Choroid plexus epithelial cell (primary cell): ENCODE measurements at regions not wholly inside any gene's neighbourhood (a gene's known extent, or its start where the extent isn't known, plus 50 kb on each side); places are given as distances from the start of the nearest gene placed in this dataset.

Experiments
- DNase-seq: peaks from one replicate; pipeline ENCODE4 v3.0.0-alpha.2; 2010; ENCODE audit warnings: low read depth
- H3K4me3 ChIP-seq: 2 replicates; pipeline ENCODE4 v1.5.1; 2011; ENCODE audit warnings: low read depth, mild to moderate bottlenecking, control low read depth, low read length, moderate library complexity
- TF ChIP-seq, protein P1 (sequence below): conservative IDR thresholded peaks from 2 replicates; pipeline ENCODE4 v1.5.1; 2011; ENCODE audit warnings: low read depth, mild to moderate bottlenecking, control low read depth, inconsistent platforms, low read length, moderate library complexity

- no peak for DNase-seq
- TF ChIP-seq, protein P1, sequence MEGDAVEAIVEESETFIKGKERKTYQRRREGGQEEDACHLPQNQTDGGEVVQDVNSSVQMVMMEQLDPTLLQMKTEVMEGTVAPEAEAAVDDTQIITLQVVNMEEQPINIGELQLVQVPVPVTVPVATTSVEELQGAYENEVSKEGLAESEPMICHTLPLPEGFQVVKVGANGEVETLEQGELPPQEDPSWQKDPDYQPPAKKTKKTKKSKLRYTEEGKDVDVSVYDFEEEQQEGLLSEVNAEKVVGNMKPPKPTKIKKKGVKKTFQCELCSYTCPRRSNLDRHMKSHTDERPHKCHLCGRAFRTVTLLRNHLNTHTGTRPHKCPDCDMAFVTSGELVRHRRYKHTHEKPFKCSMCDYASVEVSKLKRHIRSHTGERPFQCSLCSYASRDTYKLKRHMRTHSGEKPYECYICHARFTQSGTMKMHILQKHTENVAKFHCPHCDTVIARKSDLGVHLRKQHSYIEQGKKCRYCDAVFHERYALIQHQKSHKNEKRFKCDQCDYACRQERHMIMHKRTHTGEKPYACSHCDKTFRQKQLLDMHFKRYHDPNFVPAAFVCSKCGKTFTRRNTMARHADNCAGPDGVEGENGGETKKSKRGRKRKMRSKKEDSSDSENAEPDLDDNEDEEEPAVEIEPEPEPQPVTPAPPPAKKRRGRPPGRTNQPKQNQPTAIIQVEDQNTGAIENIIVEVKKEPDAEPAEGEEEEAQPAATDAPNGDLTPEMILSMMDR, result no peak
- no peak overlapping the region for H3K4me3 ChIP-seq
Measured at GRCh38 chr2:18663861-18664260, 74.5 kb upstream of the NT5C1B start.

DNA sequence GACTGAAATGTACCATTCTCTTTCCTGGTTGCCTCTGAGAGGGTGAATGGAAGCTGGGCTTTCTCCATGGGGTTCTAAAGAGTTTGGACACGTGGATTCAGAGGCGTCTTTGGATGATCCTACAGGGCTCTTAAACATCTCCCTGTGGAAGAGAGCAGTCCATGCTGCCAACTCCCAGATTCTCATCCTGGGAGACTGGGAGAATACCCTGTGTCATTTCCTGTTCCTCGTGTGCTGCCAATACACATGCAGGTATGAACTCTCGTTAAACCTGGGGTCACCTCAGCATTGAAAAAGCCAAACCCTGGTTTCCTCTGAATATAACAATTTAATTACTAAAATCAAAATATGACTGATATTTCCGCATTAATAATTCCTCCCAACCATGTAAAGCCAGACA lies 73.3 kb upstream of the NT5C1B start:
- H3K4me3 ChIP-seq, result no peak overlapping the region
- no peak for DNase-seq
- TF ChIP-seq, protein P1, result no peak

DNA sequence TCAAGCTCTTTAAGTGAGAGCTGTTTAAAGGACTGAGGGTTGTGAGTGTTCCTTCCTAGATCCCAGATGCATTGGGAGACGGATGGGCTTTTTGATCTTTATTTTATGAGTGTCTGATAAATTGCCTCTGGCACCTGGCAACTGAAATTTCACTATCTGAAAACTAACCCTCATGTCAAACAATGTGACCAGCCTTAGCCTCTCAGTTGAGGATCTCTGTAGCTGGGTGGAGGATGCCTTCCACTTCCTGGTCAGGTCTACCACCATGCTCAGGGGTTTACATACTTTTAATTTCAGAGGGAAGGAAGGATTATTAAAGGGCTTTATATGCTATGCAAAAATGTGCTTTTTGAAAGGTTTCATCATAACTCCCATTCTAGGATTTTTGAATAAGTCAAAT lies 70.5 kb upstream of the NT5C1B start:
- DNase-seq, result no peak
- TF ChIP-seq, protein P1, result no peak
- no peak overlapping the region for H3K4me3 ChIP-seq

DNA sequence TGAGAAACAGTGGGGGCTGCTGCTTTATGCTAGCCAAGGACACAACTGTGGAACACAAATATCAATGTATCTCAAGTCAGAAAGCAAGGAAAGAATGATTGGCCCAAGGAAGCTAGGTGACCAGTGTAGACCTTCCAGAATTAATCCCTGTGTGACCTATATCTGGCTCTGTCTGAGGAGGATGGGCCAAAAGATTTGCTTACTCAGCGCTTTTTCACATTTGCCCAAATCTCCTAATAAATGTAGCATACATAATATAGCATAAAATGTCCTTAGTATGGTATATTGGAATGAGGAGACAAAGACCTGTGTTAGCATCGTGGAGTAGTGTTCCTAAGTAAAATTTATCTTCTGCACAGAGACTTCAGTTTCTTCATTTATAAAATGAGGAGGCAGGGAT lies 66.7 kb upstream of the NT5C1B start:
- H3K4me3 ChIP-seq, result no peak overlapping the region
- TF ChIP-seq, protein P1, result no peak
- no peak for DNase-seq

GRCh38 chr2:18651842-18652774 lies 62.7 kb upstream of the NT5C1B start:
- DNase-seq, result peak; percentile 85
- no peak overlapping the region for H3K4me3 ChIP-seq
- TF ChIP-seq, protein P1, result no peak

DNA sequence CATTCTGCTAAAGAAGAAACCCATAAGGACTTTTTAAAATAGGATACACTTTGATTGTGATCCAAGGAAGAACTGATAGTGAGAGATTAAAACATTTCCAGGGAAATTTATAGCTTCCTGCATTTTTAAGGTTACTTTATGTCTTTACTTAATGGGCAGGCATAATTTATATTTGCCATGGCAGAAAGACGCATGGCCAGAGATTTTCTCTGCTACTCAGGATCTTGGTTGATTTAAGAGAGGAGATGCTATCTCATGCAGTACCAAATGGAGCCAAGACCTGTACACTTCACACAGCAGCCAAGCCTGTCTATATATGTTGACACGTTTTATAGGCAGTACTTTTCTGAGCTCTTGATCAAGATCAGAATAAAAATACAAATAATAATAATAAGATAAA lies 60.9 kb upstream of the NT5C1B start:
- no peak overlapping the region for H3K4me3 ChIP-seq
- no peak for DNase-seq
- TF ChIP-seq, protein P1, result no peak
